ENCODE measurements at regions not wholly inside any gene's neighbourhood (a gene's known extent, or its start where the extent isn't known, plus 50 kb on each side); places are given as distances from the start of the nearest gene placed in this dataset.

GRCh38 chr13:99027661-99028425 lies 50.0 kb upstream of the DOCK9 start:
- DNase-seq (no peak), ATAC-seq (ENCODE audit: low read depth) (no peak)
- POLR2A ChIA-PET = no interaction called here
- H3K4me1 Mint-ChIP-seq = peaks cover 32% of the 10 kb centered on the region
- no peak overlapping the region for H3K27ac Mint-ChIP-seq
- peaks cover 24% of the 10 kb centered on the region for H3K36me3 Mint-ChIP-seq
- no peak overlapping the region for H3K4me3 Mint-ChIP-seq
- H3K27me3 Mint-ChIP-seq = no peaks in the 10 kb centered on the region
- no peaks in the 10 kb centered on the region for H3K9me3 Mint-ChIP-seq

- H3K4me3 Mint-ChIP-seq = no peak overlapping the region
- peaks cover 25% of the 10 kb centered on the region for H3K4me1 Mint-ChIP-seq
- H3K9me3 Mint-ChIP-seq = no peaks in the 10 kb centered on the region
- ATAC-seq (ENCODE audit: low read depth) = peak; percentile 86
- H3K36me3 Mint-ChIP-seq = peaks cover 24% of the 10 kb centered on the region
- POLR2A ChIA-PET = interaction anchor here (1.1 to 1.2 kb wide), 3 partner anchors 17 to 147 kb away, joined by 3 to 8 read pairs (median 4); no protein-coding TSS in a partner anchor
- H3K27ac Mint-ChIP-seq = no peak overlapping the region
- H3K27me3 Mint-ChIP-seq = no peaks in the 10 kb centered on the region
- no peak for DNase-seq
Observed at GRCh38 chr13:99028890-99029289, 51.0 kb upstream of the DOCK9 start.

GRCh38 chr13:99029576-99029975 lies 51.7 kb upstream of the DOCK9 start:
- POLR2A ChIA-PET = interaction anchor here (1.1 to 1.2 kb wide), 3 partner anchors 17 to 147 kb away, joined by 3 to 8 read pairs (median 4); no protein-coding TSS in a partner anchor
- no peaks in the 10 kb centered on the region for H3K9me3 Mint-ChIP-seq
- H3K27ac Mint-ChIP-seq = no peak overlapping the region

GRCh38 chr13:99030326-99030725 lies 52.5 kb upstream of the DOCK9 start:
- Mint-ChIP-seq H3K4me3 (no peak overlapping the region), H3K27me3 (no peaks in the 10 kb centered on the region), H3K9me3 (no peaks in the 10 kb centered on the region), H3K4me1 (peaks cover 22% of the 10 kb centered on the region), H3K27ac (no peak overlapping the region), H3K36me3 (peaks cover 23% of the 10 kb centered on the region)
- DNase-seq (no peak), ATAC-seq (ENCODE audit: low read depth) (no peak)
- POLR2A ChIA-PET = no interaction called here

More at GRCh38 chr13:99029576-99029975, 51.7 kb upstream of the DOCK9 start:
- DNase-seq (no peak), ATAC-seq (ENCODE audit: low read depth) (no peak)
- Mint-ChIP-seq H3K36me3 (peaks cover 24% of the 10 kb centered on the region), H3K4me1 (peaks cover 25% of the 10 kb centered on the region), H3K27me3 (no peaks in the 10 kb centered on the region), H3K4me3 (no peak overlapping the region)

GRCh38 chr13:99031832-99032231 lies 54.0 kb upstream of the DOCK9 start:
- H3K36me3 Mint-ChIP-seq = peaks cover 29% of the 10 kb centered on the region
- H3K4me1 Mint-ChIP-seq = peaks cover 13% of the 10 kb centered on the region
- POLR2A ChIA-PET = interaction anchor here (1.0 to 1.2 kb wide), 2 partner anchors 12 to 15 kb away, joined by 3 to 4 read pairs; no protein-coding TSS in a partner anchor
- H3K27me3 Mint-ChIP-seq = no peaks in the 10 kb centered on the region
- DNase-seq = no peak
- no peak for ATAC-seq (ENCODE audit: low read depth)
- H3K4me3 Mint-ChIP-seq = no peak overlapping the region
- peaks cover 2% of the 10 kb centered on the region for H3K9me3 Mint-ChIP-seq
- H3K27ac Mint-ChIP-seq = no peak overlapping the region

- POLR2A ChIA-PET = no interaction called here
- H3K4me3 Mint-ChIP-seq = no peak overlapping the region
- peak; percentile 23 for ATAC-seq (ENCODE audit: low read depth)
- H3K27ac Mint-ChIP-seq = no peak overlapping the region
- no peak for DNase-seq
- H3K4me1 Mint-ChIP-seq = peaks cover 3% of the 10 kb centered on the region
- peaks cover 29% of the 10 kb centered on the region for H3K36me3 Mint-ChIP-seq
- no peaks in the 10 kb centered on the region for H3K27me3 Mint-ChIP-seq
- H3K9me3 Mint-ChIP-seq = peaks cover 2% of the 10 kb centered on the region
Observed at GRCh38 chr13:99033814-99034213, 56.0 kb upstream of the DOCK9 start.

- Mint-ChIP-seq H3K27me3 (no peaks in the 10 kb centered on the region), H3K36me3 (peaks cover 24% of the 10 kb centered on the region), H3K4me3 (no peak overlapping the region), H3K4me1 (no peaks in the 10 kb centered on the region), H3K9me3 (peaks cover 2% of the 10 kb centered on the region), H3K27ac (no peak overlapping the region)
- DNase-seq (no peak), ATAC-seq (ENCODE audit: low read depth) (no peak)
- POLR2A ChIA-PET = no interaction called here
Observed at GRCh38 chr13:99034333-99035085, 56.6 kb upstream of the DOCK9 start.

GRCh38 chr13:99035715-99036114 lies 57.9 kb upstream of the DOCK9 start:
- DNase-seq = no peak
- POLR2A ChIA-PET = no interaction called here
- Mint-ChIP-seq H3K9me3 (peaks cover 2% of the 10 kb centered on the region), H3K27me3 (no peaks in the 10 kb centered on the region), H3K27ac (no peak overlapping the region), H3K4me3 (no peak overlapping the region), H3K4me1 (peaks cover 3% of the 10 kb centered on the region), H3K36me3 (peaks cover 28% of the 10 kb centered on the region)
- ATAC-seq (ENCODE audit: low read depth) = no peak

- DNase-seq (no peak), ATAC-seq (ENCODE audit: low read depth) (no peak)
- Mint-ChIP-seq H3K9me3 (peaks cover 2% of the 10 kb centered on the region), H3K36me3 (peaks cover 36% of the 10 kb centered on the region), H3K4me1 (peaks cover 21% of the 10 kb centered on the region), H3K4me3 (no peak overlapping the region), H3K27me3 (no peaks in the 10 kb centered on the region), H3K27ac (no peak overlapping the region)
- POLR2A ChIA-PET = interaction anchor here (0.6 kb wide), 1 partner anchor 131 kb away, joined by 3 read pairs; no protein-coding TSS in a partner anchor
Observed at GRCh38 chr13:99037756-99038155, 59.9 kb upstream of the DOCK9 start.

- ATAC-seq (ENCODE audit: low read depth) (no peak), DNase-seq (no peak)
- no peaks in the 10 kb centered on the region for H3K27me3 Mint-ChIP-seq
- no peak overlapping the region for H3K4me3 Mint-ChIP-seq
- peaks cover 38% of the 10 kb centered on the region for H3K36me3 Mint-ChIP-seq
- POLR2A ChIA-PET = no interaction called here
- H3K27ac Mint-ChIP-seq = no peak overlapping the region
- peaks cover 2% of the 10 kb centered on the region for H3K9me3 Mint-ChIP-seq
- H3K4me1 Mint-ChIP-seq = peaks cover 38% of the 10 kb centered on the region
Observed at GRCh38 chr13:99039718-99040280, 61.9 kb upstream of the DOCK9 start.

GRCh38 chr13:99040536-99041131 lies 62.8 kb upstream of the DOCK9 start:
- Mint-ChIP-seq H3K27ac (no peak overlapping the region), H3K36me3 (peaks cover 31% of the 10 kb centered on the region), H3K4me1 (peaks cover 46% of the 10 kb centered on the region), H3K27me3 (no peaks in the 10 kb centered on the region), H3K4me3 (no peak overlapping the region), H3K9me3 (peaks cover 2% of the 10 kb centered on the region)
- POLR2A ChIA-PET = no interaction called here
- ATAC-seq (ENCODE audit: low read depth) = no peak
- no peak for DNase-seq

- DNase-seq (no peak), ATAC-seq (ENCODE audit: low read depth) (no peak)
- H3K27me3 Mint-ChIP-seq = no peaks in the 10 kb centered on the region
- POLR2A ChIA-PET = no interaction called here
- H3K27ac Mint-ChIP-seq = no peak overlapping the region
- H3K36me3 Mint-ChIP-seq = peaks cover 25% of the 10 kb centered on the region
- no peaks in the 10 kb centered on the region for H3K9me3 Mint-ChIP-seq
- peaks cover 52% of the 10 kb centered on the region for H3K4me1 Mint-ChIP-seq
- H3K4me3 Mint-ChIP-seq = peak overlapping the region; percentile 37
Observed at GRCh38 chr13:99041337-99041736, 63.5 kb upstream of the DOCK9 start.

- Mint-ChIP-seq H3K4me1 (peaks cover 57% of the 10 kb centered on the region), H3K27me3 (no peaks in the 10 kb centered on the region), H3K36me3 (peaks cover 25% of the 10 kb centered on the region), H3K27ac (no peak overlapping the region), H3K9me3 (no peaks in the 10 kb centered on the region), H3K4me3 (peak overlapping the region; percentile 37)
- no peak for DNase-seq
- POLR2A ChIA-PET = interaction anchor here (1.1 kb wide), 1 partner anchor 10 kb away, joined by 3 read pairs; no protein-coding TSS in a partner anchor
- no peak for ATAC-seq (ENCODE audit: low read depth)
Observed at GRCh38 chr13:99041788-99042187, 63.9 kb upstream of the DOCK9 start.

Measured in activated naive CD8-positive, alpha-beta T cell treated with anti-CD3 and anti-CD28 coated beads, Interleukin-2, amount 10 ng/mL, durations not matched to agents 7 days and 5 days (primary cell).